HCT116 (cell line): ENCODE measurements at regions not wholly inside any gene's neighbourhood (a gene's known extent, or its start where the extent isn't known, plus 50 kb on each side); places are given as distances from the start of the nearest gene placed in this dataset.
A peak's percentile ranks its signal among the peaks of the same experiment; 100 is the strongest.

ENCODE experiments used
- ATAC-seq: fragments of 200-7000 bp; cut with Tn5 transposase; 2 replicates; pipeline ENCODE4 v1.9.1; 2020; ENCODE audit warnings: mild to moderate bottlenecking, moderate library complexity
- BruUV-seq: library from RNA; stranded (reverse); fragments of 400-500 nt; replicated peaks from 2 replicates; lab custom pipeline; 2021; lab: Mats Ljungman, UMichigan
- CTCF ChIA-PET: fragments of 300-600 bp; sonication (Branson Sonifier 250); formaldehyde crosslinking; loops from one replicate; lab custom pipeline; 2021; ENCODE audit warnings: antibody characterized with exemption; lab: Charles Lee
- POLR2A ChIA-PET: fragments of 300-600, 350-600 bp; sonication (Branson Sonifier 250); formaldehyde crosslinking; loops from one replicate; lab custom pipeline; 2021; ENCODE audit warnings: antibody characterized with exemption; lab: Charles Lee
- RAD21 ChIA-PET, 2 experiments: fragments of 300-600 bp; sonication (Branson Sonifier 250); formaldehyde crosslinking; loops; one replicate each; lab custom pipeline; 2023; ENCODE audit warnings: low total read pairs in 2 of 2; ENCODE audit not compliant: uncharacterized antibody in 2 of 2, unreplicated experiment in 2 of 2, low non-redundant PET in 1 of 2; lab: Charles Lee
- DNase-seq: peaks from one replicate; pipeline ENCODE4 v3.0.0-alpha.2; 2010; ENCODE audit warnings: low read depth, low spot score
- H2AFZ ChIP-seq: fragments of 200-600 bp; shearing (Covaris generic), sonication (generic); 2 replicates; pipeline ENCODE4 v1.6.1; 2017; ENCODE audit warnings: low read depth, mixed run types, mixed read lengths, antibody characterized with exemption, low read length; ENCODE audit not compliant: poor library complexity, severe bottlenecking
- H3K27ac ChIP-seq: 2 replicates; pipeline ENCODE4 v1.5.1; 2012; ENCODE audit warnings: low read depth, low read length
- H3K27me3 ChIP-seq: fragments of 200-600 bp; sonication (generic); 2 replicates; pipeline ENCODE4 v1.6.1; 2016; ENCODE audit warnings: mixed run types, low read length, mixed read lengths; ENCODE audit not compliant: insufficient read depth
- H3K36me3 ChIP-seq, 2 experiments: fragments of 200-500 bp in 1 of 2; fragments of 200-600 bp in 1 of 2; sonication (Bioruptor generic) in 1 of 2; sonication (generic) in 1 of 2; 2 replicates each; pipeline versions ENCODE4 v1.5.1 to v1.6.1; 2014 to 2016; ENCODE audit warnings: low read length in 2 of 2, inconsistent platforms in 1 of 2, mixed read lengths in 1 of 2, mixed run types in 1 of 2; ENCODE audit not compliant: insufficient read depth in 2 of 2, control insufficient read depth in 1 of 2
- H3K4me1 ChIP-seq, 2 experiments: fragments of 200-600 bp in 1 of 2; sonication (generic) in 1 of 2; 2 replicates each; pipeline versions ENCODE4 v1.5.1 to v1.6.1; 2012 to 2017; ENCODE audit warnings: low read length in 2 of 2, inconsistent platforms in 1 of 2, mild to moderate bottlenecking in 1 of 2, mixed read lengths in 1 of 2, mixed run types in 1 of 2, moderate library complexity in 1 of 2; ENCODE audit not compliant: insufficient read depth in 2 of 2, control insufficient read depth in 1 of 2
- H3K4me2 ChIP-seq: fragments of 200-600 bp; sonication (generic); 2 replicates; pipeline ENCODE4 v1.6.1; 2017; ENCODE audit warnings: mixed run types, low read length, mixed read lengths
- H3K4me3 ChIP-seq, 2 experiments: fragments of 200-600 bp in 1 of 2; sonication (generic) in 1 of 2; replicated peaks in 1 of 2; 2 replicates each; pipeline ENCODE4 v1.5.1; 2011 to 2016; ENCODE audit warnings: low read length in 2 of 2, control low read depth in 1 of 2, low read depth in 1 of 2, mild to moderate bottlenecking in 1 of 2, mixed read lengths in 1 of 2, mixed run types in 1 of 2
- H3K79me2 ChIP-seq: fragments of 200-600 bp; sonication (generic); 2 replicates; pipeline ENCODE4 v1.6.1; 2017; ENCODE audit warnings: mild to moderate bottlenecking, mixed run types, low read length, moderate library complexity, mixed read lengths; ENCODE audit not compliant: insufficient read depth
- H3K9ac ChIP-seq: fragments of 200-600 bp; sonication (generic); 2 replicates; pipeline ENCODE4 v1.6.1; 2016; ENCODE audit warnings: low read length, mixed read lengths
- H3K9me2 ChIP-seq: fragments of 200-600 bp; sonication (generic), shearing (Covaris generic); 2 replicates; pipeline ENCODE4 v1.6.1; 2017; ENCODE audit warnings: mixed run types, mild to moderate bottlenecking, moderate library complexity; ENCODE audit not compliant: insufficient read depth
- H3K9me3 ChIP-seq, 2 experiments: fragments of 200-500 bp in 1 of 2; fragments of 200-600 bp in 1 of 2; sonication (Bioruptor generic) in 1 of 2; sonication (generic) in 1 of 2; 2 replicates each; pipeline ENCODE4 v1.6.1; 2014 to 2017; ENCODE audit warnings: low read length in 2 of 2, mixed read lengths in 2 of 2, inconsistent platforms in 1 of 2, low read depth in 1 of 2, mild to moderate bottlenecking in 1 of 2, mixed run types in 1 of 2, moderate library complexity in 1 of 2; ENCODE audit not compliant: control insufficient read depth in 1 of 2, insufficient read depth in 1 of 2
- H4K20me1 ChIP-seq: fragments of 200-600 bp; sonication (generic), shearing (Covaris generic); 2 replicates; pipeline ENCODE4 v1.6.1; 2017; ENCODE audit warnings: mixed run types, mild to moderate bottlenecking, moderate library complexity; ENCODE audit not compliant: insufficient read depth
- ATF3 ChIP-seq: IDR thresholded peaks from 2 replicates; pipeline ENCODE4 v1.6.1; 2012
- ELF1 ChIP-seq: IDR thresholded peaks from 2 replicates; pipeline ENCODE4 v1.6.1; 2012; ENCODE audit warnings: low read depth, borderline replicate concordance
- EZH2 ChIP-seq: fragments of 200-600 bp; sonication (generic); IDR thresholded peaks from 2 replicates; pipeline ENCODE4 v1.6.1; 2017; ENCODE audit warnings: antibody characterized with exemption, mixed run types
- MAX ChIP-seq: IDR thresholded peaks from 2 replicates; pipeline ENCODE4 v1.6.1; 2012
- RAD21 ChIP-seq: IDR thresholded peaks from 2 replicates; pipeline ENCODE4 v1.6.1; 2012; ENCODE audit warnings: low read depth, mild to moderate bottlenecking
- REST ChIP-seq: IDR thresholded peaks from 2 replicates; pipeline ENCODE4 v1.6.1; 2012; ENCODE audit warnings: low read depth
- SIN3A ChIP-seq: IDR thresholded peaks from 2 replicates; pipeline ENCODE4 v1.6.1; 2012; ENCODE audit warnings: low read depth
- SRF ChIP-seq: IDR thresholded peaks from 2 replicates; pipeline ENCODE4 v1.6.1; 2012; ENCODE audit warnings: low read depth
- TCF7L2 ChIP-seq: IDR thresholded peaks from 2 replicates; pipeline ENCODE4 v1.7.0; 2011; ENCODE audit warnings: borderline replicate concordance, inconsistent platforms; ENCODE audit not compliant: insufficient read depth, insufficient read length; ENCODE audit errors: extremely low read depth
- ZBTB33 ChIP-seq: IDR thresholded peaks from 2 replicates; pipeline ENCODE4 v1.6.1; 2011; ENCODE audit warnings: mild to moderate bottlenecking, low read length, moderate library complexity; ENCODE audit not compliant: insufficient replicate concordance; ENCODE audit errors: extremely low read depth
- ZNF274 ChIP-seq: fragments of 200-500 bp; sonication (Bioruptor generic); IDR thresholded peaks from 2 replicates; pipeline ENCODE4 v1.6.1; 2014; ENCODE audit warnings: mild to moderate bottlenecking, low read depth, low read length, inconsistent platforms
- intact Hi-C: fragments of 100-400 bp; cut with micrococcal nuclease; formaldehyde crosslinking; loops from 2 replicates; pipeline ENCODE4 v1.10.0; 2022

GRCh38 chr14:53218161-53218560 is 65.0 kb upstream of the DDHD1 start:
- DNase-seq (no peak), ATAC-seq (no peak)
- no peaks in the 10 kb centered on the region for H3K79me2 ChIP-seq
- BruUV-seq = no TSS peak
- H3K9me3 ChIP-seq = no peaks in the 10 kb centered on the region
- peak overlapping the region; percentile 52 to 62 for H3K4me3 ChIP-seq
- no peaks in the 10 kb centered on the region for H3K36me3 ChIP-seq
- H3K4me2 ChIP-seq = peak overlapping the region; percentile 83
- H3K4me1 ChIP-seq = peaks cover 4 to 12% of the 10 kb centered on the region in 2 experiments; a peak in 2 of 4 replicates
- TF ChIP-seq ZNF274 = no peak
- no peak for TF ChIP-seq ATF3
- no peak for TF ChIP-seq MAX
- no peaks in the 10 kb centered on the region for H3K27me3 ChIP-seq
- peak overlapping the region; percentile 74 for H3K27ac ChIP-seq
- H2AFZ ChIP-seq = peak overlapping the region; percentile 95
- ChIA-PET RAD21 (interaction anchor here in 1 of 2 experiments (0.6 kb wide), 1 partner anchor 63 kb away, joined by 4 read pairs; no protein-coding TSS in a partner anchor), CTCF (interaction anchor here (0.7 to 1.2 kb wide), 5 partner anchors 13 to 181 kb away, joined by 3 to 5 read pairs (median 3); no protein-coding TSS in a partner anchor), POLR2A (interaction anchor here (0.8 to 1.6 kb wide), 5 partner anchors 7 to 66 kb away, joined by 3 to 5 read pairs (median 3); partner anchors contain the start of gene DDHD1)
- peak overlapping the region; percentile 66 for H3K9ac ChIP-seq
- no peaks in the 10 kb centered on the region for H4K20me1 ChIP-seq
- H3K9me2 ChIP-seq = no peaks in the 10 kb centered on the region
- intact Hi-C loops = no loop called here

GRCh38 chr14:53217316-53217994 is 64.3 kb upstream of the DDHD1 start:
- peak overlapping the region; percentile 52 to 62 for H3K4me3 ChIP-seq
- peak overlapping the region; percentile 66 for H3K9ac ChIP-seq
- H3K27ac ChIP-seq = peak overlapping the region; percentile 74
- no peaks in the 10 kb centered on the region for H3K36me3 ChIP-seq
- RAD21 ChIA-PET = interaction anchor here in 1 of 2 experiments (0.6 kb wide), 1 partner anchor 63 kb away, joined by 4 read pairs; no protein-coding TSS in a partner anchor
- intact Hi-C loops = loop anchor here (1.0 kb wide), 1 partner anchor 36 kb away; no protein-coding TSS in a partner anchor
- H2AFZ ChIP-seq = peak overlapping the region; percentile 95
- peaks cover 4 to 12% of the 10 kb centered on the region in 2 experiments; a peak in 2 of 4 replicates for H3K4me1 ChIP-seq
- H3K9me3 ChIP-seq = no peaks in the 10 kb centered on the region
- H3K4me2 ChIP-seq = peak overlapping the region; percentile 83
- ATAC-seq (peak; percentile 99), DNase-seq (peak; percentile 59)
- no peaks in the 10 kb centered on the region for H3K27me3 ChIP-seq
- H4K20me1 ChIP-seq = no peaks in the 10 kb centered on the region
- no peaks in the 10 kb centered on the region for H3K79me2 ChIP-seq
- BruUV-seq = no TSS peak
- CTCF ChIA-PET = interaction anchor here (0.7 to 1.5 kb wide), 8 partner anchors 13 to 182 kb away, joined by 3 to 5 read pairs (median 3); no protein-coding TSS in a partner anchor
- POLR2A ChIA-PET = interaction anchor here (0.8 to 1.6 kb wide), 5 partner anchors 8 to 66 kb away, joined by 3 to 5 read pairs (median 3); partner anchors contain the start of gene DDHD1
- no peaks in the 10 kb centered on the region for H3K9me2 ChIP-seq
- TF ChIP-seq ELF1 (peak; percentile 36), REST (no peak), TCF7L2 (no peak), ZBTB33 (no peak), SRF (no peak), RAD21 (no peak), EZH2 (no peak), SIN3A (no peak)
